ENCODE measurements at regions not wholly inside any gene's neighbourhood (a gene's known extent, or its start where the extent isn't known, plus 50 kb on each side); places are given as distances from the start of the nearest gene placed in this dataset.

DNA sequence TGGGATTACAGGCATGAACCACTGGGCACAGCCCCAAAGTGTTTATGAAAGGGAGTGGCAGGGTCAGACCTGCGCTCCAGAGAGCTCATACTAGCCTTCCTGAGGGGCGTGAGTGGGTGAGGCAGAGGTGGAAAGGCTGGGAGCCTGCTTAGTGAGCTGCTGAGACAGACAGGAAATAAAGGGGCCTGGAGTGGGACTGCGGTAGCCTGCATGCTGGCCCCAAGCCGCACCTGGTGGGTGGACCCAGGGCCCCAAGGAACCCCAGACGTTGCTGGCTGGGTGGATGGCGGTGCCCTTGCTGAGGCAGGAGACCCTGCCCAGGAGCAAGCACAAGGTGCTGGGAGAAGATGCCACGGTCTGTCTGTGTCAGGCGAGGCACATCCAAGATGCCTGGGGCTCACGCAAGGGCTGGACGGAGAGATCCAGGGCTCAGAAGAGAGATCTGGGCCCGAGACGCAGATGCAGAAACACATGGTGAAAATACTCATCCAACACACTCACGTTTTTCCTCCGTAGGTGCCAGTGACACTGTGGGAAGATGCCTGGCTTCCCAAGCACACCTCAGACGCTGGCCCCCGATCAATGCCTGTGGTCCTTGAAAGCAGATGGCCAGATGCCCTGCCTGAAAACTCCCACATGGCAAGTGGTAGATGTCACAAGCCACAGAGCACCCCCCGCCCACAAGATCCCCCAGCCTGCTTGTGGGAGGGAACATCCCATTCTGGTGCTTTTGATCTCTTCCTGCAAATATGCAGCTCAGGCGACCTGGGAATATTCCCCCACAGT lies 151.1 kb downstream of the GLI2 start:
- Histone ChIP-seq H4K20me1 (ENCODE audit: insufficient read depth, low read length) (peaks cover 89% of the 10 kb centered on the region), H3K27ac (ENCODE audit: low read depth, low read length) (no peak overlapping the region), H2AFZ (ENCODE audit: low read depth, low read length) (no peak overlapping the region), H3K4me3 (ENCODE audit: insufficient read depth, low read depth, low read length) (no peak overlapping the region), H3K9me3 (ENCODE audit: insufficient read depth, low read depth, low read length) (no peaks in the 10 kb centered on the region), H3K79me2 (ENCODE audit: insufficient read depth, low read length) (peaks cover 84% of the 10 kb centered on the region), H3K9ac (ENCODE audit: low read length) (peak overlapping the region; percentile 6), H3K4me2 (ENCODE audit: low read length) (peak overlapping the region; percentile 41), H3K27me3 (ENCODE audit: insufficient read depth, low read length) (no peaks in the 10 kb centered on the region), H3K36me3 (ENCODE audit: insufficient read depth, low read length) (no peaks in the 10 kb centered on the region), H3K4me1 (ENCODE audit: insufficient read depth, low read length) (peaks cover 20% of the 10 kb centered on the region)
- Mint-ChIP-seq H3K36me3 (ENCODE audit: low read depth, unreplicated experiment) (no peaks in the 10 kb centered on the region), H3K9me3 (ENCODE audit: unreplicated experiment) (peaks cover 5% of the 10 kb centered on the region), H3K27me3 (ENCODE audit: low read depth, unreplicated experiment) (no peaks in the 10 kb centered on the region), H3K4me3 (ENCODE audit: unreplicated experiment) (no peak overlapping the region), H3K27ac (ENCODE audit: unreplicated experiment) (no peak overlapping the region), H3K4me1 (ENCODE audit: low read depth, unreplicated experiment) (peaks cover 40% of the 10 kb centered on the region)
- TF ChIP-seq EZH2 (IDR thresholded peaks at IDR 0.05; ENCODE audit: insufficient read depth, low read length) (no peak), CTCF (IDR thresholded peaks at IDR 0.05; ENCODE audit: insufficient read depth, low read depth, low read length) (no peak)
- FAIRE-seq (no peak), DNase-seq (ENCODE audit: low read depth) (no peak)

- H3K4me1 Mint-ChIP-seq (ENCODE audit: low read depth, unreplicated experiment) = peaks cover 40% of the 10 kb centered on the region
These were observed 151.6 kb downstream of the GLI2 start for GRCh38 chr2:120887320-120887697.

More at GRCh38 chr2:120887320-120887697, 151.6 kb downstream of the GLI2 start:
- peaks cover 5% of the 10 kb centered on the region for H3K9me3 Mint-ChIP-seq (ENCODE audit: unreplicated experiment)
- peaks cover 89% of the 10 kb centered on the region for H4K20me1 ChIP-seq (ENCODE audit: insufficient read depth, low read length)
- TF ChIP-seq EZH2 (IDR thresholded peaks at IDR 0.05; ENCODE audit: insufficient read depth, low read length) = no peak
- no peak for TF ChIP-seq CTCF (IDR thresholded peaks at IDR 0.05; ENCODE audit: insufficient read depth, low read depth, low read length)
- no peak for FAIRE-seq
- no peaks in the 10 kb centered on the region for H3K36me3 ChIP-seq (ENCODE audit: insufficient read depth, low read length)
- peak overlapping the region; percentile 41 for H3K4me2 ChIP-seq (ENCODE audit: low read length)
- no peak overlapping the region for H3K27ac Mint-ChIP-seq (ENCODE audit: unreplicated experiment)
- H3K4me3 ChIP-seq (ENCODE audit: insufficient read depth, low read depth, low read length) = no peak overlapping the region
- H3K4me1 ChIP-seq (ENCODE audit: insufficient read depth, low read length) = peaks cover 20% of the 10 kb centered on the region
- peak overlapping the region; percentile 6 for H3K9ac ChIP-seq (ENCODE audit: low read length)
- no peak overlapping the region for H3K27ac ChIP-seq (ENCODE audit: low read depth, low read length)
- no peaks in the 10 kb centered on the region for H3K27me3 ChIP-seq (ENCODE audit: insufficient read depth, low read length)
- H3K27me3 Mint-ChIP-seq (ENCODE audit: low read depth, unreplicated experiment) = no peaks in the 10 kb centered on the region
- no peak overlapping the region for H3K4me3 Mint-ChIP-seq (ENCODE audit: unreplicated experiment)
- H3K9me3 ChIP-seq (ENCODE audit: insufficient read depth, low read depth, low read length) = no peaks in the 10 kb centered on the region
- H2AFZ ChIP-seq (ENCODE audit: low read depth, low read length) = no peak overlapping the region
- peak; percentile 43 for DNase-seq (ENCODE audit: low read depth)
- H3K36me3 Mint-ChIP-seq (ENCODE audit: low read depth, unreplicated experiment) = no peaks in the 10 kb centered on the region
- H3K79me2 ChIP-seq (ENCODE audit: insufficient read depth, low read length) = peaks cover 79% of the 10 kb centered on the region
